IMR-90 (cell line): ENCODE measurements at regions not wholly inside any gene's neighbourhood (a gene's known extent, or its start where the extent isn't known, plus 50 kb on each side); places are given as distances from the start of the nearest gene placed in this dataset.

Source experiments
- ATAC-seq: fragments of 200-7000 bp; cut with Tn5 transposase; 2 replicates; pipeline ENCODE4 v1.9.1; 2020; ENCODE audit warnings: low read depth, mild to moderate bottlenecking, moderate library complexity
- BruUV-seq: library from RNA; stranded (reverse); fragments of 400-500 nt; replicated peaks from 2 replicates; lab custom pipeline; 2021; lab: Mats Ljungman, UMichigan
- CTCF ChIA-PET: fragments of 300-600 bp; formaldehyde crosslinking; extraction: SDS; loops from one replicate; lab custom pipeline; 2021; ENCODE audit warnings: antibody characterized with exemption; lab: Yijun Ruan, JAX
- POLR2A ChIA-PET: fragments of 300-600 bp; sonication (Branson Sonifier 250); formaldehyde crosslinking; loops from one replicate; lab custom pipeline; 2022; ENCODE audit warnings: antibody characterized with exemption; ENCODE audit not compliant: unreplicated experiment; lab: Charles Lee
- DNase-seq: peaks from one replicate; pipeline ENCODE4 v3.0.0; 2013
- H2AFZ ChIP-seq: replicated peaks from 2 replicates; pipeline ENCODE3; 2013; ENCODE audit warnings: low read length, mild to moderate bottlenecking; ENCODE audit not compliant: poor library complexity
- H2AK5ac ChIP-seq: 2 replicates; pipeline ENCODE4 v1.6.1; 2013; ENCODE audit warnings: low read depth, low read length, inconsistent platforms
- H2AK9ac ChIP-seq: replicated peaks from 2 replicates; pipeline ENCODE3; 2013; ENCODE audit warnings: mild to moderate bottlenecking, low read depth, low read length, moderate library complexity; ENCODE audit not compliant: poor library complexity
- H2BK120ac ChIP-seq: 2 replicates; pipeline ENCODE4 v1.6.1; 2013; ENCODE audit warnings: low read depth, low read length, inconsistent platforms
- H2BK15ac ChIP-seq: 3 replicates; pipeline ENCODE4 v1.6.1; 2013; ENCODE audit warnings: low read depth, low read length, inconsistent platforms
- H2BK20ac ChIP-seq: 2 replicates; pipeline ENCODE4 v1.6.1; 2013; ENCODE audit warnings: low read depth, mild to moderate bottlenecking, inconsistent platforms, low read length, moderate library complexity
- H2BK5ac ChIP-seq: 2 replicates; pipeline ENCODE4 v1.6.1; 2013; ENCODE audit warnings: mild to moderate bottlenecking, low read depth, low read length, inconsistent platforms; ENCODE audit not compliant: poor library complexity, severe bottlenecking
- H3K14ac ChIP-seq: replicated peaks from 2 replicates; pipeline ENCODE4 v1.6.1; 2013; ENCODE audit warnings: low read depth, low read length, inconsistent platforms
- H3K18ac ChIP-seq: 2 replicates; pipeline ENCODE4 v1.6.1; 2013; ENCODE audit warnings: low read depth, low read length, control low read depth
- H3K23ac ChIP-seq: 2 replicates; pipeline ENCODE4 v1.6.1; 2013; ENCODE audit warnings: low read depth, low read length, inconsistent platforms
- H3K27ac ChIP-seq: 2 replicates; pipeline ENCODE4 v1.5.1; 2013; ENCODE audit warnings: mild to moderate bottlenecking, control low read depth, low read length; ENCODE audit not compliant: insufficient read depth
- H3K27me3 ChIP-seq: 2 replicates; pipeline ENCODE4 v1.6.1; 2013; ENCODE audit warnings: low read length; ENCODE audit not compliant: control insufficient read depth, insufficient read depth
- H3K36me3 ChIP-seq: 2 replicates; pipeline ENCODE4 v1.6.1; 2013; ENCODE audit warnings: low read length, mixed read lengths; ENCODE audit not compliant: control insufficient read depth, insufficient read depth
- H3K4ac ChIP-seq: 2 replicates; pipeline ENCODE4 v1.6.1; 2013; ENCODE audit warnings: low read depth, low read length, inconsistent platforms
- H3K4me1 ChIP-seq: 2 replicates; pipeline ENCODE4 v1.6.1; 2013; ENCODE audit warnings: low read length, mixed read lengths; ENCODE audit not compliant: control insufficient read depth, insufficient read depth
- H3K4me2 ChIP-seq: 2 replicates; pipeline ENCODE4 v1.6.1; 2013; ENCODE audit warnings: low read depth, mild to moderate bottlenecking, control low read depth, low read length, moderate library complexity
- H3K4me3 ChIP-seq: 2 replicates; pipeline ENCODE4 v1.5.1; 2013; ENCODE audit warnings: low read depth, mild to moderate bottlenecking, control low read depth, low read length, moderate library complexity; ENCODE audit not compliant: insufficient read depth
- H3K56ac ChIP-seq: 2 replicates; pipeline ENCODE4 v1.6.1; 2013; ENCODE audit warnings: low read length, inconsistent platforms; ENCODE audit not compliant: insufficient read depth; ENCODE audit errors: extremely low read depth
- H3K79me1 ChIP-seq, 2 experiments: 2 replicates each; pipeline ENCODE4 v1.6.1; 2013; ENCODE audit warnings: low read length in 2 of 2, inconsistent platforms in 1 of 2, low read depth in 1 of 2
- H3K9ac ChIP-seq: 2 replicates; pipeline ENCODE4 v1.6.1; 2013; ENCODE audit warnings: low read depth, low read length, control low read depth
- H3K9me1 ChIP-seq: 2 replicates; pipeline ENCODE4 v1.6.1; 2013; ENCODE audit warnings: low read length, inconsistent platforms; ENCODE audit not compliant: insufficient read depth
- H3K9me3 ChIP-seq: 2 replicates; pipeline ENCODE4 v1.6.1; 2013; ENCODE audit warnings: low read length; ENCODE audit not compliant: control insufficient read depth, insufficient read depth
- H4K20me1 ChIP-seq: 2 replicates; pipeline ENCODE4 v1.6.1; 2013; ENCODE audit warnings: low read length, inconsistent platforms; ENCODE audit not compliant: insufficient read depth
- H4K5ac ChIP-seq: 2 replicates; pipeline ENCODE4 v1.6.1; 2013; ENCODE audit warnings: mild to moderate bottlenecking, low read depth, low read length, control low read depth
- H4K8ac ChIP-seq, 2 experiments: 2 replicates each; pipeline ENCODE4 v1.6.1; 2013; ENCODE audit warnings: low read depth in 2 of 2, low read length in 2 of 2, control low read depth in 1 of 2, inconsistent platforms in 1 of 2
- H4K91ac ChIP-seq: 2 replicates; pipeline ENCODE4 v1.6.1; 2013; ENCODE audit warnings: low read depth, low read length, inconsistent platforms; ENCODE audit not compliant: insufficient read depth
- BHLHE40 ChIP-seq: fragments of 150-350 bp; IDR thresholded peaks from 2 replicates; pipeline ENCODE4 v1.6.1; 2016; ENCODE audit warnings: mild to moderate bottlenecking, low read depth, low read length
- CEBPB ChIP-seq: IDR thresholded peaks from 2 replicates; pipeline ENCODE4 v1.6.1; 2012; ENCODE audit warnings: low read depth, low read length, improper control_type of control experiment
- CHD1 ChIP-seq: IDR thresholded peaks from 2 replicates; pipeline ENCODE4 v1.6.1; 2012; ENCODE audit warnings: low read depth, low read length, improper control_type of control experiment
- ELK1 ChIP-seq: fragments of 150-350 bp; IDR thresholded peaks from 2 replicates; pipeline ENCODE4 v1.6.1; 2016; ENCODE audit warnings: low read depth, mild to moderate bottlenecking, low read length, moderate library complexity, borderline replicate concordance
- FOS ChIP-seq: fragments of 150-350 bp; IDR thresholded peaks from 2 replicates; pipeline ENCODE4 v1.6.1; 2016; ENCODE audit warnings: low read depth, low read length
- MAFK ChIP-seq: IDR thresholded peaks from 2 replicates; pipeline ENCODE4 v1.6.1; 2012; ENCODE audit warnings: low read depth, low read length, improper control_type of control experiment
- MAZ ChIP-seq: IDR thresholded peaks from 2 replicates; pipeline ENCODE4 v1.6.1; 2012; ENCODE audit warnings: low read depth, mild to moderate bottlenecking, low read length, improper control_type of control experiment, moderate library complexity, borderline replicate concordance
- MXI1 ChIP-seq: IDR thresholded peaks from 2 replicates; pipeline ENCODE4 v1.6.1; 2012; ENCODE audit warnings: low read depth, mild to moderate bottlenecking, low read length, moderate library complexity, borderline replicate concordance
- NFE2L2 ChIP-seq: fragments of 150-350 bp; IDR thresholded peaks from 2 replicates; pipeline ENCODE4 v1.6.1; 2016; ENCODE audit warnings: low read depth, mild to moderate bottlenecking, low read length
- POLR2A ChIP-seq: IDR thresholded peaks from 2 replicates; pipeline ENCODE4 v1.6.1; 2012; ENCODE audit warnings: mild to moderate bottlenecking, low read depth, low read length
- RCOR1 ChIP-seq: IDR thresholded peaks from 2 replicates; pipeline ENCODE4 v1.6.1; 2012; ENCODE audit warnings: mild to moderate bottlenecking, low read length, improper control_type of control experiment; ENCODE audit not compliant: insufficient replicate concordance
- SMC3 ChIP-seq: fragments of 150-350 bp; IDR thresholded peaks from 2 replicates; pipeline ENCODE4 v1.6.1; 2016; ENCODE audit warnings: low read depth, mild to moderate bottlenecking, antibody characterized with exemption, low read length, moderate library complexity
- USF2 ChIP-seq: fragments of 150-350 bp; IDR thresholded peaks from 2 replicates; pipeline ENCODE4 v1.6.1; 2017; ENCODE audit warnings: mild to moderate bottlenecking, antibody characterized with exemption, low read length, low read depth
- WGBS, 2 experiments: methylation state at CpG; one replicate each; pipeline versions ENCODE4 v1.1.5 to v1.1.7; 2013; ENCODE audit warnings: missing lambda C conversion rate in 2 of 2; ENCODE audit not compliant: insufficient read length in 1 of 2; ENCODE audit errors: extremely low coverage in 2 of 2; 5-methylcytosine and 5-hydroxymethylcytosine counted together
- dilution Hi-C: fragments of 300-500 bp; cut with HindIII; formaldehyde crosslinking; loops from one replicate; pipeline ENCODE4 v1.14.3; 2018; ENCODE audit warnings: low sequenced_read_pairs; ENCODE audit not compliant: unreplicated experiment
- in situ Hi-C: fragments of 300-500 bp; cut with MboI; formaldehyde crosslinking; loops from 3 replicates; pipeline ENCODE4 v1.14.3; 2019; ENCODE audit warnings: low sequenced_read_pairs, inconsistent platforms, mixed read lengths
- intact Hi-C: fragments of 100-400 bp; cut with micrococcal nuclease; formaldehyde crosslinking; loops from 2 replicates; pipeline ENCODE4 v1.10.0; 2022
- TF ChIP-seq, protein P1 (sequence below): conservative IDR thresholded peaks from 2 replicates; pipeline ENCODE4 v1.5.1; 2012; ENCODE audit warnings: mild to moderate bottlenecking, low read depth, low read length, improper control_type of control experiment

- dilution Hi-C loops: no loop called here
Measured at GRCh38 chr18:78448106-78448505, 531.5 kb upstream of the SALL3 start.

More at GRCh38 chr18:78448106-78448505, 531.5 kb upstream of the SALL3 start:
- Histone ChIP-seq H2AK9ac (no peak overlapping the region), H2AK5ac (no peak overlapping the region), H4K91ac (no peak overlapping the region), H4K8ac (no peak overlapping the region), H2AFZ (no peak overlapping the region), H3K4me1 (no peaks in the 10 kb centered on the region), H3K23ac (no peak overlapping the region), H3K27ac (no peak overlapping the region), H4K5ac (no peak overlapping the region), H2BK120ac (no peak overlapping the region), H2BK15ac (no peak overlapping the region), H2BK5ac (no peak overlapping the region), H3K9me3 (peaks cover 24% of the 10 kb centered on the region), H4K20me1 (no peaks in the 10 kb centered on the region), H3K4me3 (no peak overlapping the region), H3K14ac (no peak overlapping the region), H3K36me3 (no peaks in the 10 kb centered on the region), H3K56ac (no peak overlapping the region), H2BK20ac (no peak overlapping the region), H3K79me1 (no peaks in the 10 kb centered on the region), H3K27me3 (no peaks in the 10 kb centered on the region), H3K9me1 (no peaks in the 10 kb centered on the region), H3K4ac (no peak overlapping the region), H3K4me2 (no peak overlapping the region), H3K9ac (no peak overlapping the region), H3K18ac (no peak overlapping the region)
- no peak for ATAC-seq
- intact Hi-C loops (no loop called here), in situ Hi-C loops (no loop called here)
- ChIA-PET POLR2A (no interaction called here), CTCF (no interaction called here)
- 44% methylated on average over 2 of the region's 5 CpGs; no CpG with 5 or more reads in 1 of the 2 experiments for WGBS, 2 experiments
- TF ChIP-seq NFE2L2: no peak
- no peak for TF ChIP-seq CHD1
- no peak for TF ChIP-seq MXI1
- TF ChIP-seq SMC3: no peak
- no peak for TF ChIP-seq MAZ
- TF ChIP-seq FOS: no peak
- TF ChIP-seq MAFK: no peak
- TF ChIP-seq, protein P1, sequence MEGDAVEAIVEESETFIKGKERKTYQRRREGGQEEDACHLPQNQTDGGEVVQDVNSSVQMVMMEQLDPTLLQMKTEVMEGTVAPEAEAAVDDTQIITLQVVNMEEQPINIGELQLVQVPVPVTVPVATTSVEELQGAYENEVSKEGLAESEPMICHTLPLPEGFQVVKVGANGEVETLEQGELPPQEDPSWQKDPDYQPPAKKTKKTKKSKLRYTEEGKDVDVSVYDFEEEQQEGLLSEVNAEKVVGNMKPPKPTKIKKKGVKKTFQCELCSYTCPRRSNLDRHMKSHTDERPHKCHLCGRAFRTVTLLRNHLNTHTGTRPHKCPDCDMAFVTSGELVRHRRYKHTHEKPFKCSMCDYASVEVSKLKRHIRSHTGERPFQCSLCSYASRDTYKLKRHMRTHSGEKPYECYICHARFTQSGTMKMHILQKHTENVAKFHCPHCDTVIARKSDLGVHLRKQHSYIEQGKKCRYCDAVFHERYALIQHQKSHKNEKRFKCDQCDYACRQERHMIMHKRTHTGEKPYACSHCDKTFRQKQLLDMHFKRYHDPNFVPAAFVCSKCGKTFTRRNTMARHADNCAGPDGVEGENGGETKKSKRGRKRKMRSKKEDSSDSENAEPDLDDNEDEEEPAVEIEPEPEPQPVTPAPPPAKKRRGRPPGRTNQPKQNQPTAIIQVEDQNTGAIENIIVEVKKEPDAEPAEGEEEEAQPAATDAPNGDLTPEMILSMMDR: no peak
- TF ChIP-seq ELK1: no peak
- no peak for TF ChIP-seq BHLHE40
- TF ChIP-seq POLR2A: no peak
- TF ChIP-seq RCOR1: no peak
- TF ChIP-seq CEBPB: no peak
- TF ChIP-seq USF2: no peak
- DNase-seq: no peak
- BruUV-seq: no TSS peak
